GM21390 (cell line): ENCODE measurements at regions not wholly inside any gene's neighbourhood (a gene's known extent, or its start where the extent isn't known, plus 50 kb on each side); places are given as distances from the start of the nearest gene placed in this dataset.

Source experiments
- ATAC-seq: cut with Tn5 transposase; IDR thresholded peaks from one replicate; pipeline ENCODE4 v1.9.1; 2021; ENCODE audit not compliant: unreplicated experiment

- no peak for ATAC-seq
Observed at GRCh38 chr4:161237495-161237894, 926.3 kb downstream of the FSTL5 start.

- ATAC-seq: no peak
Observed at GRCh38 chr4:161225327-161225726, 938.5 kb downstream of the FSTL5 start.

GRCh38 chr4:161222889-161223288, 940.9 kb downstream of the FSTL5 start:
- ATAC-seq: no peak

- no peak for ATAC-seq
Observed at GRCh38 chr4:161208564-161208963, 955.2 kb downstream of the FSTL5 start.

GRCh38 chr4:161206528-161207080, 957.2 kb downstream of the FSTL5 start:
- no peak for ATAC-seq

- ATAC-seq: no peak
Observed at GRCh38 chr4:161203865-161204264, 959.9 kb downstream of the FSTL5 start.

- no peak for ATAC-seq
Observed at GRCh38 chr4:161197912-161198311, 965.9 kb downstream of the FSTL5 start.

- no peak for ATAC-seq
Observed at GRCh38 chr4:161197474-161197873, 966.3 kb downstream of the FSTL5 start.

- ATAC-seq: no peak
Observed at GRCh38 chr4:161189286-161190134, 974.3 kb downstream of the FSTL5 start.

- no peak for ATAC-seq
Observed at GRCh38 chr4:161188578-161188977, 975.2 kb downstream of the FSTL5 start.

GRCh38 chr4:161187569-161187968, 976.2 kb downstream of the FSTL5 start:
- no peak for ATAC-seq

GRCh38 chr4:161186750-161187149, 977.0 kb downstream of the FSTL5 start:
- no peak for ATAC-seq

- no peak for ATAC-seq
Observed at GRCh38 chr4:161186012-161186411, 977.8 kb downstream of the FSTL5 start.

- ATAC-seq: no peak
Observed at GRCh38 chr4:161183729-161184128, 980.1 kb downstream of the FSTL5 start.

- ATAC-seq: no peak
Observed at GRCh38 chr4:161182913-161183312, 980.9 kb downstream of the FSTL5 start.

- no peak for ATAC-seq
Observed at GRCh38 chr4:161178310-161178709, 985.5 kb downstream of the FSTL5 start.

GRCh38 chr4:161172396-161173026, 991.3 kb downstream of the FSTL5 start:
- ATAC-seq: no peak

- ATAC-seq: no peak
Observed at GRCh38 chr4:161167539-161167938, 996.3 kb downstream of the FSTL5 start.

GRCh38 chr4:161160718-161161117, 1003.1 kb downstream of the FSTL5 start:
- ATAC-seq: no peak

GRCh38 chr4:161148051-161148450, 1015.7 kb downstream of the FSTL5 start:
- no peak for ATAC-seq

- ATAC-seq: no peak
Observed at GRCh38 chr4:161143375-161143774, 1020.4 kb downstream of the FSTL5 start.

- no peak for ATAC-seq
Observed at GRCh38 chr4:161134795-161135194, 1029.0 kb downstream of the FSTL5 start.
